ENCODE measurements at regions not wholly inside any gene's neighbourhood (a gene's known extent, or its start where the extent isn't known, plus 50 kb on each side); places are given as distances from the start of the nearest gene placed in this dataset.

- TF ChIP-seq CTCF (IDR thresholded peaks at IDR 0.05), result no peak
- TF ChIP-seq POLR2A (IDR thresholded peaks at IDR 0.05), result no peak
Measured at GRCh38 chr16:77590707-77591106, 131.6 kb upstream of the NUDT7 start.
